Hepatocyte (in vitro differentiated cells): ENCODE measurements at regions not wholly inside any gene's neighbourhood (a gene's known extent, or its start where the extent isn't known, plus 50 kb on each side); places are given as distances from the start of the nearest gene placed in this dataset.

Experiments used
- DNase-seq: peaks from one replicate; pipeline ENCODE4 v3.0.0-alpha.2; 2016; ENCODE audit warnings: low spot score
- H2AFZ ChIP-seq: fragments of 200-600 bp; sonication (generic); 2 replicates; pipeline ENCODE4 v1.6.0; 2016; ENCODE audit warnings: antibody characterized with exemption, mild to moderate bottlenecking
- H3K27ac ChIP-seq: fragments of 200-600 bp; sonication (generic); 2 replicates; pipeline ENCODE4 v1.5.1; 2016; ENCODE audit warnings: mild to moderate bottlenecking
- H3K27me3 ChIP-seq: fragments of 200-600 bp; sonication (generic); 2 replicates; pipeline ENCODE4 v1.6.1; 2016
- H3K36me3 ChIP-seq: fragments of 200-600 bp; sonication (generic); replicated peaks from 2 replicates; pipeline ENCODE4 v1.5.1; 2016; ENCODE audit warnings: low read depth; ENCODE audit not compliant: insufficient read depth
- H3K4me1 ChIP-seq: fragments of 200-600 bp; sonication (generic); 2 replicates; pipeline ENCODE4 v1.5.1; 2016; ENCODE audit warnings: mild to moderate bottlenecking, moderate library complexity; ENCODE audit not compliant: insufficient read depth
- H3K4me2 ChIP-seq: fragments of 200-600 bp; sonication (generic); 2 replicates; pipeline ENCODE4 v1.6.0; 2016
- H3K4me3 ChIP-seq: fragments of 200-600 bp; sonication (generic); 2 replicates; pipeline ENCODE4 v1.5.1; 2016; ENCODE audit warnings: mild to moderate bottlenecking
- H3K79me2 ChIP-seq: fragments of 200-600 bp; sonication (generic); 2 replicates; pipeline ENCODE4 v1.6.0; 2017; ENCODE audit warnings: mild to moderate bottlenecking
- H3K9me2 ChIP-seq: fragments of 200-600 bp; sonication (generic); replicated peaks from 2 replicates; pipeline ENCODE4 v1.6.0; 2017; ENCODE audit warnings: mild to moderate bottlenecking; ENCODE audit not compliant: insufficient read depth
- H3K9me3 ChIP-seq: fragments of 200-600 bp; sonication (generic); 2 replicates; pipeline ENCODE4 v1.5.1; 2016; ENCODE audit warnings: low read depth, mild to moderate bottlenecking
- H4K20me1 ChIP-seq: fragments of 200-600 bp; sonication (generic); 2 replicates; pipeline ENCODE4 v1.6.0; 2016; ENCODE audit warnings: mild to moderate bottlenecking; ENCODE audit not compliant: insufficient read depth, poor library complexity, severe bottlenecking
- CTCF ChIP-seq: fragments of 200-600 bp; sonication (generic); IDR thresholded peaks from 2 replicates; pipeline ENCODE4 v1.5.1; 2016; ENCODE audit warnings: antibody characterized with exemption, mild to moderate bottlenecking; ENCODE audit not compliant: poor library complexity
- EZH2 ChIP-seq: fragments of 200-600 bp; sonication (generic); IDR thresholded peaks from 2 replicates; pipeline ENCODE4 v1.6.1; 2016; ENCODE audit warnings: antibody characterized with exemption, mild to moderate bottlenecking, borderline replicate concordance
- EZH2phosphoT487 ChIP-seq: fragments of 200-600 bp; sonication (generic); IDR thresholded peaks from one replicate; pipeline ENCODE4 v1.6.1; 2018; ENCODE audit warnings: antibody characterized with exemption, mild to moderate bottlenecking, low read depth, moderate library complexity; ENCODE audit not compliant: unreplicated experiment, severe bottlenecking
- WGBS: methylation state at CpG from one replicate; pipeline ENCODE4 v1.1.6; 2016; ENCODE audit warnings: low lambda C conversion rate; ENCODE audit errors: missing lambda C conversion rate; 5-methylcytosine and 5-hydroxymethylcytosine counted together

GRCh38 chr4:136898590-136899248 is 633.6 kb downstream of the PCDH18 start:
- Histone ChIP-seq H3K79me2 (no peaks in the 10 kb centered on the region), H4K20me1 (no peaks in the 10 kb centered on the region), H3K27ac (no peak overlapping the region), H3K4me2 (no peak overlapping the region), H2AFZ (no peak overlapping the region), H3K9me3 (no peaks in the 10 kb centered on the region), H3K4me3 (no peak overlapping the region), H3K36me3 (no peaks in the 10 kb centered on the region), H3K27me3 (no peaks in the 10 kb centered on the region), H3K4me1 (no peaks in the 10 kb centered on the region), H3K9me2 (no peaks in the 10 kb centered on the region)
- WGBS: 37% methylated on average over 1 of the region's 1 CpG
- TF ChIP-seq EZH2: no peak
- TF ChIP-seq EZH2phosphoT487: no peak
- TF ChIP-seq CTCF: no peak
- no peak for DNase-seq

GRCh38 chr4:136893573-136893972 is 638.7 kb downstream of the PCDH18 start:
- Histone ChIP-seq H2AFZ (no peak overlapping the region), H3K4me3 (no peak overlapping the region), H3K9me3 (no peaks in the 10 kb centered on the region), H3K27me3 (no peaks in the 10 kb centered on the region), H3K27ac (no peak overlapping the region), H3K36me3 (no peaks in the 10 kb centered on the region), H3K4me2 (no peak overlapping the region), H4K20me1 (no peaks in the 10 kb centered on the region), H3K4me1 (no peaks in the 10 kb centered on the region), H3K9me2 (no peaks in the 10 kb centered on the region), H3K79me2 (no peaks in the 10 kb centered on the region)
- no peak for DNase-seq
- TF ChIP-seq EZH2 (no peak), CTCF (no peak), EZH2phosphoT487 (no peak)
- 38% methylated on average over 1 of the region's 1 CpG for WGBS

- 82% methylated on average over 2 of the region's 2 CpGs for WGBS
- Histone ChIP-seq H3K9me3 (no peaks in the 10 kb centered on the region), H3K27ac (no peak overlapping the region), H3K27me3 (no peaks in the 10 kb centered on the region), H3K9me2 (no peaks in the 10 kb centered on the region), H3K36me3 (no peaks in the 10 kb centered on the region), H3K79me2 (no peaks in the 10 kb centered on the region), H3K4me3 (no peak overlapping the region), H3K4me1 (no peaks in the 10 kb centered on the region), H3K4me2 (no peak overlapping the region), H4K20me1 (no peaks in the 10 kb centered on the region), H2AFZ (no peak overlapping the region)
- TF ChIP-seq EZH2: no peak
- no peak for TF ChIP-seq EZH2phosphoT487
- TF ChIP-seq CTCF: no peak
- no peak for DNase-seq
Observed at GRCh38 chr4:136881666-136882065, 650.6 kb downstream of the PCDH18 start.
